Keratinocyte (primary cell): ENCODE measurements at regions not wholly inside any gene's neighbourhood (a gene's known extent, or its start where the extent isn't known, plus 50 kb on each side); places are given as distances from the start of the nearest gene placed in this dataset.

ENCODE experiments used
- DNase-seq: peaks from one replicate; pipeline ENCODE4 v3.0.0-alpha.2; 2011; ENCODE audit warnings: low read depth, missing footprints, low spot score
- FAIRE-seq: peaks from 2 replicates; lab custom pipeline; 2011; peaks lifted over from hg19 to GRCh38; lab: Jason Lieb, UNC
- H2AFZ ChIP-seq: 2 replicates; pipeline ENCODE4 v1.6.0; 2012; ENCODE audit warnings: low read length, control low read depth, inconsistent platforms; ENCODE audit not compliant: control insufficient read depth
- H3K27ac ChIP-seq: 2 replicates; pipeline ENCODE4 v1.5.1; 2011; ENCODE audit warnings: low read length; ENCODE audit not compliant: control insufficient read depth, insufficient read depth
- H3K27me3 ChIP-seq: 3 replicates; pipeline ENCODE4 v1.6.0; 2011; ENCODE audit warnings: low read length; ENCODE audit not compliant: control insufficient read depth, insufficient read depth; ENCODE audit errors: extremely low read depth
- H3K36me3 ChIP-seq, 2 experiments: 2 replicates in 1 of 2; 3 replicates in 1 of 2; pipeline ENCODE4 v1.5.1; 2011; ENCODE audit warnings: low read length in 2 of 2, mild to moderate bottlenecking in 1 of 2; ENCODE audit not compliant: control insufficient read depth in 2 of 2, insufficient read depth in 2 of 2; ENCODE audit errors: extremely low read depth in 1 of 2
- H3K4me1 ChIP-seq: 3 replicates; pipeline ENCODE4 v1.5.1; 2011; ENCODE audit warnings: low read length; ENCODE audit not compliant: control insufficient read depth, insufficient read depth; ENCODE audit errors: extremely low read depth
- H3K4me2 ChIP-seq: 3 replicates; pipeline ENCODE4 v1.6.0; 2011; ENCODE audit warnings: low read depth, low read length; ENCODE audit not compliant: control insufficient read depth, insufficient read depth; ENCODE audit errors: extremely low read depth
- H3K4me3 ChIP-seq, 3 experiments: fragments of 200-600 bp in 1 of 3; sonication (generic) in 1 of 3; 2 replicates in 2 of 3; 3 replicates in 1 of 3; pipeline ENCODE4 v1.5.1; 2011 to 2016; ENCODE audit warnings: low read length in 3 of 3, mild to moderate bottlenecking in 3 of 3, control low read depth in 2 of 3, inconsistent platforms in 1 of 3, low read depth in 1 of 3, mixed read lengths in 1 of 3, mixed run types in 1 of 3, moderate library complexity in 1 of 3; ENCODE audit not compliant: control insufficient read depth in 2 of 3, insufficient read depth in 2 of 3; ENCODE audit errors: extremely low read depth in 1 of 3
- H3K79me2 ChIP-seq: 2 replicates; pipeline ENCODE4 v1.6.0; 2012; ENCODE audit warnings: low read length; ENCODE audit not compliant: control insufficient read depth, insufficient read depth
- H3K9ac ChIP-seq: 3 replicates; pipeline ENCODE4 v1.6.0; 2011; ENCODE audit warnings: low read length; ENCODE audit not compliant: control insufficient read depth, insufficient read depth; ENCODE audit errors: extremely low read depth
- H3K9me1 ChIP-seq: 3 replicates; pipeline ENCODE4 v1.6.0; 2011; ENCODE audit warnings: low read length; ENCODE audit not compliant: control insufficient read depth, insufficient read depth; ENCODE audit errors: extremely low read depth
- H3K9me3 ChIP-seq: 2 replicates; pipeline ENCODE4 v1.5.1; 2012; ENCODE audit warnings: low read depth, low read length; ENCODE audit not compliant: control insufficient read depth
- H4K20me1 ChIP-seq: 3 replicates; pipeline ENCODE4 v1.6.0; 2011; ENCODE audit warnings: low read length; ENCODE audit not compliant: control insufficient read depth, insufficient read depth; ENCODE audit errors: extremely low read depth
- CTCF ChIP-seq, 3 experiments: IDR thresholded peaks in 1 of 3; conservative IDR thresholded peaks in 1 of 3; optimal IDR thresholded peaks in 1 of 3; 2 replicates in 2 of 3; 3 replicates in 1 of 3; pipeline versions ENCODE3 to v1.5.1; 2011; ENCODE audit warnings: low read length in 3 of 3, mild to moderate bottlenecking in 3 of 3, moderate library complexity in 2 of 3, control low read depth in 1 of 3, inconsistent platforms in 1 of 3; ENCODE audit not compliant: insufficient read depth in 2 of 3; ENCODE audit errors: extremely low read depth in 1 of 3
- EZH2 ChIP-seq: IDR thresholded peaks from one replicate; pipeline ENCODE4 v1.6.1; 2012; ENCODE audit warnings: inconsistent platforms, mild to moderate bottlenecking, low read length, moderate library complexity
- dilution Hi-C: fragments of 300-500 bp; cut with MboI; formaldehyde crosslinking; loops from one replicate; pipeline ENCODE4 v1.7.0; 2020; ENCODE audit warnings: low sequenced_read_pairs; ENCODE audit not compliant: extremely low pct_ligation_motif_present

GRCh38 chr6:27847706-27848105, 64.5 kb downstream of the OR2B2 start:
- no peaks in the 10 kb centered on the region for H3K4me1 ChIP-seq
- no peaks in the 10 kb centered on the region for H3K36me3 ChIP-seq
- TF ChIP-seq CTCF (optimal IDR thresholded peaks at IDR 0.05 in 1 of 3, IDR thresholded peaks at IDR 0.05 in 1 of 3, conservative IDR thresholded peaks at IDR 0.05 in 1 of 3; ENCODE audit: extremely low read depth in 1 of 3, insufficient read depth in 2 of 3, low read length in 3 of 3), result no peak
- no peaks in the 10 kb centered on the region for H3K27me3 ChIP-seq
- dilution Hi-C loops, result no loop called here
- H3K27ac ChIP-seq, result no peak overlapping the region
- H3K9ac ChIP-seq, result no peak overlapping the region
- FAIRE-seq (no peak), DNase-seq (no peak)
- H3K9me3 ChIP-seq, result no peaks in the 10 kb centered on the region
- H2AFZ ChIP-seq, result no peak overlapping the region
- no peaks in the 10 kb centered on the region for H3K9me1 ChIP-seq
- H3K4me2 ChIP-seq, result no peak overlapping the region
- no peaks in the 10 kb centered on the region for H3K79me2 ChIP-seq
- no peaks in the 10 kb centered on the region for H4K20me1 ChIP-seq
- H3K4me3 ChIP-seq, result no peak overlapping the region

- Histone ChIP-seq H3K4me1 (peaks cover 14% of the 10 kb centered on the region), H3K27me3 (no peaks in the 10 kb centered on the region), H3K4me2 (no peak overlapping the region), H3K9me3 (no peaks in the 10 kb centered on the region), H4K20me1 (no peaks in the 10 kb centered on the region), H3K79me2 (no peaks in the 10 kb centered on the region), H3K27ac (no peak overlapping the region), H3K9ac (no peak overlapping the region), H3K36me3 (no peaks in the 10 kb centered on the region), H2AFZ (no peak overlapping the region), H3K9me1 (no peaks in the 10 kb centered on the region), H3K4me3 (no peak overlapping the region)
- no peak for TF ChIP-seq EZH2
- dilution Hi-C loops, result no loop called here
- no peak for DNase-seq
- FAIRE-seq, result no peak
Measured at GRCh38 chr6:27840572-27840971, 71.6 kb downstream of the OR2B2 start.
